Lower leg skin (tissue), 3 donors: ENCODE measurements at regions not wholly inside any gene's neighbourhood (a gene's known extent, or its start where the extent isn't known, plus 50 kb on each side); places are given as distances from the start of the nearest gene placed in this dataset.

Experiments used
- POLR2A ChIP-seq, 2 donors: fragments of 450-650 bp; IDR thresholded peaks; one replicate each; pipeline ENCODE4 v1.6.1; 2016 to 2017; ENCODE audit warnings: antibody characterized with exemption in 2 of 2, mild to moderate bottlenecking in 1 of 2, moderate library complexity in 1 of 2
- TF ChIP-seq, protein P1 (sequence below), 3 donors: fragments of 450-650 bp; IDR thresholded peaks; one replicate each; pipeline ENCODE4 v1.5.1; 2016; ENCODE audit warnings: antibody characterized with exemption in 3 of 3, mild to moderate bottlenecking in 3 of 3, moderate library complexity in 2 of 3

- TF ChIP-seq, protein P1, sequence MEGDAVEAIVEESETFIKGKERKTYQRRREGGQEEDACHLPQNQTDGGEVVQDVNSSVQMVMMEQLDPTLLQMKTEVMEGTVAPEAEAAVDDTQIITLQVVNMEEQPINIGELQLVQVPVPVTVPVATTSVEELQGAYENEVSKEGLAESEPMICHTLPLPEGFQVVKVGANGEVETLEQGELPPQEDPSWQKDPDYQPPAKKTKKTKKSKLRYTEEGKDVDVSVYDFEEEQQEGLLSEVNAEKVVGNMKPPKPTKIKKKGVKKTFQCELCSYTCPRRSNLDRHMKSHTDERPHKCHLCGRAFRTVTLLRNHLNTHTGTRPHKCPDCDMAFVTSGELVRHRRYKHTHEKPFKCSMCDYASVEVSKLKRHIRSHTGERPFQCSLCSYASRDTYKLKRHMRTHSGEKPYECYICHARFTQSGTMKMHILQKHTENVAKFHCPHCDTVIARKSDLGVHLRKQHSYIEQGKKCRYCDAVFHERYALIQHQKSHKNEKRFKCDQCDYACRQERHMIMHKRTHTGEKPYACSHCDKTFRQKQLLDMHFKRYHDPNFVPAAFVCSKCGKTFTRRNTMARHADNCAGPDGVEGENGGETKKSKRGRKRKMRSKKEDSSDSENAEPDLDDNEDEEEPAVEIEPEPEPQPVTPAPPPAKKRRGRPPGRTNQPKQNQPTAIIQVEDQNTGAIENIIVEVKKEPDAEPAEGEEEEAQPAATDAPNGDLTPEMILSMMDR (IDR thresholded peaks at IDR 0.05) = no peak
- no peak for TF ChIP-seq POLR2A (IDR thresholded peaks at IDR 0.05)
Observed at GRCh38 chrX:20656721-20657120, 390.0 kb upstream of the RPS6KA3 start.
